Esophagus muscularis mucosa (tissue), 4 donors: ENCODE measurements at regions not wholly inside any gene's neighbourhood (a gene's known extent, or its start where the extent isn't known, plus 50 kb on each side); places are given as distances from the start of the nearest gene placed in this dataset.

Experiments
- CTCF ChIP-seq, 3 experiments: fragments of 200-600 bp in 2 of 3; fragments of 450-650 bp in 1 of 3; sonication (generic) in 2 of 3; IDR thresholded peaks; one replicate each; pipeline ENCODE4 v1.5.1; 2017 to 2019; ENCODE audit warnings: antibody characterized with exemption in 3 of 3, mild to moderate bottlenecking in 2 of 3, moderate library complexity in 1 of 3
- EP300 ChIP-seq: sonication (generic); formaldehyde crosslinking; IDR thresholded peaks from one replicate; pipeline ENCODE4 v1.6.1; 2017; ENCODE audit warnings: antibody characterized with exemption
- POLR2A ChIP-seq: fragments of 450-650 bp; IDR thresholded peaks from one replicate; pipeline ENCODE4 v1.6.1; 2017; ENCODE audit warnings: antibody characterized with exemption, moderate library complexity, mild to moderate bottlenecking, low read depth

DNA sequence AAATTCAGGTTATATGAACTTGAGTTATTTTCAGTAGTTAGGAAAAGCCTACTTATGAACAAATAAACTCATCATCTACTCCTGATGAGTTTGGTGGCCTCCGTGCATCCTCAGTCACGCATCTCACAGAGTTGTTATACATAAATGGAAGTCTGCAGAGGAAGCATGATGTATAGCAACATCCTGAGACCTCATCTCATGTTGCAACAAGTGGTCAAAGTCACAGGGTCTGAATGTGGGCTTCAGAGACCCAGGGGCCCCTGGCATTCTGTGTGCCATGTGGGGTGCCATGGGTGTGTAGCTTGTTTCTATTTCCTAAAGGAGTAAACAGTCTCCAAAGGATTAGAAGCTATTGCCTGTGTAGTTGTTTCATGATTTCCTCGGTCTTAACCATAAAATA, 216.5 kb downstream of the IRX2 start:
- no peak for TF ChIP-seq CTCF (IDR thresholded peaks at IDR 0.05)
- TF ChIP-seq POLR2A = no peak
- no peak for TF ChIP-seq EP300
